Glutamatergic neuron (in vitro differentiated cells): ENCODE measurements at regions not wholly inside any gene's neighbourhood (a gene's known extent, or its start where the extent isn't known, plus 50 kb on each side); places are given as distances from the start of the nearest gene placed in this dataset.

Experiments used
- DNase-seq: peaks from one replicate; pipeline ENCODE4 v3.0.0; 2022
- H3K27ac Mint-ChIP-seq: one replicate; pipeline ENCODE4 v1.8.0; 2020; ENCODE audit warnings: mild to moderate bottlenecking, mixed read lengths, inconsistent platforms; ENCODE audit not compliant: unreplicated experiment
- H3K27me3 Mint-ChIP-seq: one replicate; pipeline ENCODE4 v1.8.0; 2020; ENCODE audit warnings: mild to moderate bottlenecking, moderate library complexity, mixed read lengths, inconsistent platforms; ENCODE audit not compliant: unreplicated experiment
- H3K36me3 Mint-ChIP-seq: one replicate; pipeline ENCODE4 v1.8.0; 2020; ENCODE audit warnings: mild to moderate bottlenecking, mixed read lengths, inconsistent platforms; ENCODE audit not compliant: unreplicated experiment
- H3K4me1 Mint-ChIP-seq: one replicate; pipeline ENCODE4 v1.8.0; 2020; ENCODE audit warnings: mild to moderate bottlenecking, low read depth, mixed read lengths, inconsistent platforms; ENCODE audit not compliant: unreplicated experiment
- H3K4me3 Mint-ChIP-seq: one replicate; pipeline ENCODE4 v1.8.0; 2020; ENCODE audit warnings: mild to moderate bottlenecking, mixed read lengths, inconsistent platforms; ENCODE audit not compliant: unreplicated experiment
- H3K9me3 Mint-ChIP-seq: one replicate; pipeline ENCODE4 v1.8.0; 2020; ENCODE audit warnings: mild to moderate bottlenecking, moderate library complexity, mixed read lengths, inconsistent platforms; ENCODE audit not compliant: unreplicated experiment
- CTCF ChIP-seq: fragments of 200-600 bp; sonication (generic); IDR thresholded peaks from one replicate; pipeline ENCODE4 v1.5.0; 2021; ENCODE audit not compliant: partially characterized antibody, unreplicated experiment

GRCh38 chr2:238698451-238699306 lies 149.2 kb upstream of the TWIST2 start:
- Mint-ChIP-seq H3K27ac (no peak overlapping the region), H3K4me3 (no peak overlapping the region), H3K9me3 (peaks cover 6% of the 10 kb centered on the region), H3K36me3 (peaks cover 4% of the 10 kb centered on the region), H3K27me3 (no peaks in the 10 kb centered on the region), H3K4me1 (peaks cover 8% of the 10 kb centered on the region)
- TF ChIP-seq CTCF = no peak
- DNase-seq = no peak

GRCh38 chr2:238699307-238700116 lies 148.4 kb upstream of the TWIST2 start:
- no peak overlapping the region for H3K27ac Mint-ChIP-seq
- H3K9me3 Mint-ChIP-seq = peaks cover 6% of the 10 kb centered on the region
- H3K4me3 Mint-ChIP-seq = no peak overlapping the region
- H3K27me3 Mint-ChIP-seq = no peaks in the 10 kb centered on the region
- no peak for DNase-seq
- H3K36me3 Mint-ChIP-seq = peaks cover 4% of the 10 kb centered on the region
- no peak for TF ChIP-seq CTCF
- H3K4me1 Mint-ChIP-seq = peaks cover 8% of the 10 kb centered on the region

- TF ChIP-seq CTCF = no peak
- Mint-ChIP-seq H3K4me1 (peaks cover 8% of the 10 kb centered on the region), H3K9me3 (peaks cover 6% of the 10 kb centered on the region), H3K4me3 (no peak overlapping the region), H3K27me3 (no peaks in the 10 kb centered on the region), H3K27ac (no peak overlapping the region), H3K36me3 (peaks cover 4% of the 10 kb centered on the region)
- no peak for DNase-seq
Measured at GRCh38 chr2:238700117-238700457, 147.8 kb upstream of the TWIST2 start.

- H3K4me1 Mint-ChIP-seq = peaks cover 8% of the 10 kb centered on the region
- H3K27me3 Mint-ChIP-seq = no peaks in the 10 kb centered on the region
- no peak for TF ChIP-seq CTCF
- DNase-seq = no peak
- no peak overlapping the region for H3K27ac Mint-ChIP-seq
- H3K4me3 Mint-ChIP-seq = no peak overlapping the region
- peaks cover 6% of the 10 kb centered on the region for H3K9me3 Mint-ChIP-seq
- peaks cover 4% of the 10 kb centered on the region for H3K36me3 Mint-ChIP-seq
Measured at GRCh38 chr2:238700506-238701340, 147.2 kb upstream of the TWIST2 start.
